Tibial nerve (tissue), 4 donors: ENCODE measurements at regions not wholly inside any gene's neighbourhood (a gene's known extent, or its start where the extent isn't known, plus 50 kb on each side); places are given as distances from the start of the nearest gene placed in this dataset.

Source experiments
- DNase-seq, 2 donors: peaks; one replicate each; pipeline ENCODE4 v3.0.0-alpha.2; 2019; ENCODE audit warnings: low spot score in 2 of 2
- H3K27ac ChIP-seq, 4 donors: fragments of 200-600 bp; sonication (generic) in 3 of 4; one replicate each; pipeline ENCODE4 v1.5.1; 2017 to 2019; ENCODE audit warnings: mild to moderate bottlenecking in 1 of 4
- H3K27me3 ChIP-seq, 2 donors: fragments of 200-600 bp; sonication (generic) in 1 of 2; one replicate each; pipeline versions ENCODE4 v1.5.1 to v1.6.0; 2017 to 2019
- H3K36me3 ChIP-seq, 3 donors: fragments of 200-600 bp; sonication (generic); one replicate each; pipeline ENCODE4 v1.5.1; 2018 to 2019
- H3K4me1 ChIP-seq, 4 donors: fragments of 200-600 bp; sonication (generic) in 3 of 4; one replicate each; pipeline ENCODE4 v1.5.1; 2017 to 2019
- H3K4me3 ChIP-seq, 4 donors: fragments of 200-600 bp; sonication (generic) in 3 of 4; one replicate each; pipeline ENCODE4 v1.5.1; 2017 to 2019; ENCODE audit warnings: mild to moderate bottlenecking in 1 of 4, moderate library complexity in 1 of 4
- H3K9me3 ChIP-seq, 4 donors: fragments of 200-600 bp; sonication (generic) in 3 of 4; one replicate each; pipeline ENCODE4 v1.5.1; 2017 to 2019
- EP300 ChIP-seq, 2 donors: sonication (generic); formaldehyde crosslinking; IDR thresholded peaks; one replicate each; pipeline ENCODE4 v1.6.1; 2017; ENCODE audit warnings: antibody characterized with exemption in 2 of 2, mild to moderate bottlenecking in 1 of 2
- POLR2A ChIP-seq, 2 donors: fragments of 450-650 bp; IDR thresholded peaks; one replicate each; pipeline ENCODE4 v1.6.1; 2017; ENCODE audit warnings: antibody characterized with exemption in 2 of 2, mild to moderate bottlenecking in 2 of 2, moderate library complexity in 2 of 2
- WGBS, 2 donors: methylation state at CpG; one replicate each; pipeline ENCODE4 v1.1.5; 2018; 5-methylcytosine and 5-hydroxymethylcytosine counted together
- small RNA-seq: library from RNA; depleted of rRNA; stranded (forward); fragments of <200 nt; gene quantifications from one replicate; pipeline ENCODE3, GENCODE V24; 2016
- TF ChIP-seq, protein P1 (sequence below), 5 experiments: fragments of 200-600 bp in 3 of 5; fragments of 450-650 bp in 2 of 5; sonication (generic) in 3 of 5; IDR thresholded peaks; one replicate each; pipeline ENCODE4 v1.5.1; 2016 to 2019; ENCODE audit warnings: antibody characterized with exemption in 5 of 5, mild to moderate bottlenecking in 3 of 5, moderate library complexity in 2 of 5

DNA sequence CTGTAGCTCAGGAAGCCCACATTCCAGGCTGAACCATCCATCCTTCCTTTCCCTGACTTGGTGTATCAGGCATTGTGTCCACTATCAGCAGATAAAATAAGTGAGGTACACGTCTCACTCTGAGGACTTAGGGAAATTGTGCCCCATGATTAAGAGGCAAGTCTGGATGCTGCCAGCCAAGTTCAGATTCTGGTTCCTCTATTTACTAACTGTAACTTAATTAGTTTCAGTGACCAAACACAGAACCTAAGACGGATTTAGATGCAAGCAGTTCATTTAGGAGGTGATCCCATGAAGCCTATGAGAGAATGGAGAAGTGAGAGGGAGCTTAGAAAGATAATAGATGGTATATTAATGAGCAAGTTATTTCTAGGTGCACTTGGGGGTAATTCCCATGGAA, 56.6 kb upstream of the PACRGL start:
- TF ChIP-seq POLR2A (IDR thresholded peaks at IDR 0.05) (no peak), EP300 (IDR thresholded peaks at IDR 0.05) (no peak)
- TF ChIP-seq, protein P1, sequence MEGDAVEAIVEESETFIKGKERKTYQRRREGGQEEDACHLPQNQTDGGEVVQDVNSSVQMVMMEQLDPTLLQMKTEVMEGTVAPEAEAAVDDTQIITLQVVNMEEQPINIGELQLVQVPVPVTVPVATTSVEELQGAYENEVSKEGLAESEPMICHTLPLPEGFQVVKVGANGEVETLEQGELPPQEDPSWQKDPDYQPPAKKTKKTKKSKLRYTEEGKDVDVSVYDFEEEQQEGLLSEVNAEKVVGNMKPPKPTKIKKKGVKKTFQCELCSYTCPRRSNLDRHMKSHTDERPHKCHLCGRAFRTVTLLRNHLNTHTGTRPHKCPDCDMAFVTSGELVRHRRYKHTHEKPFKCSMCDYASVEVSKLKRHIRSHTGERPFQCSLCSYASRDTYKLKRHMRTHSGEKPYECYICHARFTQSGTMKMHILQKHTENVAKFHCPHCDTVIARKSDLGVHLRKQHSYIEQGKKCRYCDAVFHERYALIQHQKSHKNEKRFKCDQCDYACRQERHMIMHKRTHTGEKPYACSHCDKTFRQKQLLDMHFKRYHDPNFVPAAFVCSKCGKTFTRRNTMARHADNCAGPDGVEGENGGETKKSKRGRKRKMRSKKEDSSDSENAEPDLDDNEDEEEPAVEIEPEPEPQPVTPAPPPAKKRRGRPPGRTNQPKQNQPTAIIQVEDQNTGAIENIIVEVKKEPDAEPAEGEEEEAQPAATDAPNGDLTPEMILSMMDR (IDR thresholded peaks at IDR 0.05) = no peak
- 73 to 77% methylated on average over 2 of the region's 2 CpGs for WGBS, 2 donors

DNA sequence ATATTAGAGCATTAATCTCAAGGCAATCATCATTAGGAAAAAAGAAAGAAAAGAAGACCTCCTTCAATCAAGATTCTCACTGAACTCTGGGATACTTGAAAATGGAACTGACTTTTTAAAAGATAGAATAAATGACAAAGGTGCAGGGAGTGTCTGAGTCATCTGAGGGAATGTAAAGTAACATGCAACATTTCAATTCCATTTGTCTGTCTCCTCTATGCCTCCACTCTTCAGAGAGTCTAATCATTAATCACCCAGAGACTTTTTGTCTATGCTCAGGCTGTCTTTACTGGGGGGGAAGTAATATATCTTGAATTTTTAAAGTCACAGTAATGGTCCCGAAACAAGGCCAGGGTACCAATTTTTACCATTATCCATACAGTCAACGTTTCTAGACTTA, 55.0 kb upstream of the PACRGL start:
- H3K9me3 ChIP-seq = no peaks in the 10 kb centered on the region
- no peaks in the 10 kb centered on the region for H3K36me3 ChIP-seq
- no peaks in the 10 kb centered on the region for H3K27me3 ChIP-seq
- no peak overlapping the region for H3K27ac ChIP-seq
- no peaks in the 10 kb centered on the region for H3K4me1 ChIP-seq
- DNase-seq = no peak
- no peak overlapping the region for H3K4me3 ChIP-seq
- TF ChIP-seq EP300 (IDR thresholded peaks at IDR 0.05) (no peak), POLR2A (IDR thresholded peaks at IDR 0.05) (no peak)
- TF ChIP-seq, protein P1 (IDR thresholded peaks at IDR 0.05) = no peak
- 60 to 67% methylated on average over 2 of the region's 2 CpGs for WGBS, 2 donors

More for the DNA sequence above, 56.6 kb upstream of the PACRGL start:
- Histone ChIP-seq H3K27me3 (no peaks in the 10 kb centered on the region), H3K9me3 (no peaks in the 10 kb centered on the region), H3K36me3 (no peaks in the 10 kb centered on the region), H3K27ac (no peak overlapping the region), H3K4me1 (no peaks in the 10 kb centered on the region), H3K4me3 (no peak overlapping the region)
- no peak for DNase-seq

DNA sequence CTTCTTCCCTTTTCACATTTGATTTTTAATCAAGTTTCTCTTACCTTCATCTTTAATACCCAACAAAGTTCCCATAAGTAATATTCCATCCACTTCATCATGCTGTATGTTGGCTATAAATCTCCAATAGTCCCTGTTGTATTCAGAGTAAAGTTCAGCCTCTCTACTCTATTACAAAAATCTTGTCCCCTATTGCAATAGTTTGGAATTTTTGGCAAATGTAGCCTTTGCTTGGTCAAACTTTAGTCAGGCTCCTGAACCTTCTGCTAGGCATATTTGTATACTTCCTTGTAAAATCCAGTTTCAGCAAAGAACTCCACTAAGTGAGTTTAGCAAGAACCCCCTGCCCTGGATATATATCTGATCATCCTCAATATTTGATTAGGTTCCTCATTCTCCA, 54.0 kb upstream of the PACRGL start:
- no peak overlapping the region for H3K4me3 ChIP-seq
- no peak overlapping the region for H3K27ac ChIP-seq
- H3K9me3 ChIP-seq = peaks cover 0 to under 1% (median 0%) of the 10 kb centered on the region in 4 donors
- no peaks in the 10 kb centered on the region for H3K27me3 ChIP-seq
- no peaks in the 10 kb centered on the region for H3K4me1 ChIP-seq
- no peak for DNase-seq
- no peak for TF ChIP-seq POLR2A (IDR thresholded peaks at IDR 0.05)
- H3K36me3 ChIP-seq = no peaks in the 10 kb centered on the region

Small RNA genes in the stretch of these regions (small RNA-seq; reads per million reads assigned to genes)
- gene MIR218-1 = 2.5 reads per million, percentile 71 among the genes with 10 or more reads in this experiment
